Fibroblast of pulmonary artery (primary cell): ENCODE measurements at regions not wholly inside any gene's neighbourhood (a gene's known extent, or its start where the extent isn't known, plus 50 kb on each side); places are given as distances from the start of the nearest gene placed in this dataset.

Experiments
- DNase-seq: peaks from one replicate; pipeline ENCODE4 v3.0.0-alpha.2; 2010; ENCODE audit warnings: low read depth
- H3K4me3 ChIP-seq: replicated peaks from 2 replicates; pipeline ENCODE4 v1.5.1; 2011; ENCODE audit warnings: low read depth, mild to moderate bottlenecking, control low read depth, low read length, moderate library complexity
- TF ChIP-seq, protein P1 (sequence below): IDR thresholded peaks from 2 replicates; pipeline ENCODE4 v1.5.1; 2011; ENCODE audit warnings: mild to moderate bottlenecking, control low read depth, low read length, inconsistent platforms; ENCODE audit errors: missing control alignments

DNA sequence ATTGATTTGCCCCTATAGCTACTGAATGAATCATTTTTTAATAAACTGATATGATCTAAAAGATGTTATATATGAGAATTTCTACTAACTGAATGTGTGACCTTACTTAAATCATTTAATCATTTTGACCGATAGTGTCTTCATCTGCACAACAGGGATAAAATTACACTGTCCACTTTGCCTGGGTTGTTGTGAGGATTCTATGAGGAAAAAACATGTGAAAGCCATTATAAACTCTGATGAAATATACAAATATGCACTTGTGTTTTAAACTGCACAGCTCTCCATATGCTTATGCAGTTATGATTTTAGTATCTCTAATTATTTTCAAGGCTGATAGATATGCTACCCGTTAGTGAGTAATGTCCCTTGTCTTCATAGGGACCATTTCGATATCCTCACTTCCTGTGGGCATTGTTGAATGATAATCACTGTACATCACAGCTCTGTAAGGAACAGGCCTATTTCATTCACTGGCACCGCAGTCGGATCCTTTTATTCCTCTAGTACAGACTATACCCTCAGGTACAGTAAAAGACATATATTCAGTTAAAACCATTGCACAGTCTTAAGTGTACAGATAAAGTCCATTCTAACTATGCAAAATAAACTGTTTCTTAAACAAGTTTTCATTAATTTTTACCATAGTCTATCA is 88.7 kb upstream of the RAP1B start:
- H3K4me3 ChIP-seq: no peak overlapping the region
- TF ChIP-seq, protein P1, sequence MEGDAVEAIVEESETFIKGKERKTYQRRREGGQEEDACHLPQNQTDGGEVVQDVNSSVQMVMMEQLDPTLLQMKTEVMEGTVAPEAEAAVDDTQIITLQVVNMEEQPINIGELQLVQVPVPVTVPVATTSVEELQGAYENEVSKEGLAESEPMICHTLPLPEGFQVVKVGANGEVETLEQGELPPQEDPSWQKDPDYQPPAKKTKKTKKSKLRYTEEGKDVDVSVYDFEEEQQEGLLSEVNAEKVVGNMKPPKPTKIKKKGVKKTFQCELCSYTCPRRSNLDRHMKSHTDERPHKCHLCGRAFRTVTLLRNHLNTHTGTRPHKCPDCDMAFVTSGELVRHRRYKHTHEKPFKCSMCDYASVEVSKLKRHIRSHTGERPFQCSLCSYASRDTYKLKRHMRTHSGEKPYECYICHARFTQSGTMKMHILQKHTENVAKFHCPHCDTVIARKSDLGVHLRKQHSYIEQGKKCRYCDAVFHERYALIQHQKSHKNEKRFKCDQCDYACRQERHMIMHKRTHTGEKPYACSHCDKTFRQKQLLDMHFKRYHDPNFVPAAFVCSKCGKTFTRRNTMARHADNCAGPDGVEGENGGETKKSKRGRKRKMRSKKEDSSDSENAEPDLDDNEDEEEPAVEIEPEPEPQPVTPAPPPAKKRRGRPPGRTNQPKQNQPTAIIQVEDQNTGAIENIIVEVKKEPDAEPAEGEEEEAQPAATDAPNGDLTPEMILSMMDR: no peak
- DNase-seq: no peak

DNA sequence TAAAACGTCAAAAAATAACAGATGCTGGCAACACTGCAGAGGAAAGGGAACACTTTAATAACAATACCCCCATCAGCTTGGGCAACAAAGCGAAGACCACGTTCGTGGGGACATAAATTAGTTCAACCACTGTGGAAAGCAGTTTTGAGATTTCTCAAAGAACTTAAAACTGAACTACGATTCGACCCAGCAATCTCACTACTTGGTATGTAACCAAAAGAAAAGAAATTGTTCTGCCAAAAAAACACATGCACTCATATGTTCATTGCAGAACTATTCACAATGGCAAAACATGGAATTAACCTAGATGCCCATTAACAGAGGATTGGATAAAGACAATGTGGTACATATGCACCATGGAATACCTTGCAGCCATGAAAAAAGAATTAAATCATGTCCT is 81.2 kb upstream of the RAP1B start:
- no peak for DNase-seq
- no peak overlapping the region for H3K4me3 ChIP-seq
- TF ChIP-seq, protein P1: no peak

DNA sequence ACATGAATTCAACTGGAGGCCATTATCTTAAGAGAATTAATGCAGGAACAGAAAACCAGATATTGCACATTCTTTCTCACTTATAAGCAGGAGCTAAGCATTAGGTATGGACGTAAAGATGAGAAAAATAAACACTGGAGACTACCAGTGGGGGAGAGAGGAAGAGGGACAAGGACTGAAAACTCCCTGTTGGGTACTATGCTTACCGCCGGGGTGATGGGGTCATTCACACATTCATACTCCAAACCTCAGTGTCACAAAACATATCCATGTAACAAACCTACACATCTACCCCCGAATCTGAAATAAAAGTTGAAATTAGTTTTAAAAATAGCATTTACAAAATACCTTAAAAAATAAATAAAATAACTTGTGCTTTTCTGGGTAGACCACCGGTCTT is 80.8 kb upstream of the RAP1B start:
- TF ChIP-seq, protein P1: no peak
- H3K4me3 ChIP-seq: no peak overlapping the region
- DNase-seq: no peak

DNA sequence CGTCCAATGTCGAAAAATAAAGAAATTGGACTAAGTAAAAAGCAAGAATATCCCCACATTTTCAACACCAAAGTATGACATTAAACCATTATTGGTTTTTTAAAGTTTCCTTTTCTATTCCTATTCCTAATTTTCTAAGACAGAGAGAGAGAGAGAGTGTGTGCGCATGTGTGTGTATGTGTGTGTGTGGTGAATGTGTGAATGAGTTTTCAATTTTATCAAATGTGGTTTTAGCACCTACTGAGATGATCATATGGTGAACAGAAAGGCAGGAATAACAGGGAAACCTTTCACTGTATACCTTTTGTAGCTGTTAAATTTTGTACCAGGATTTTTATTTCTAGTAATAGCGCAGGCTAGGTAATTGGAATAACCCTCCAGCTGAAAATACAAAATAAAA is 80.4 kb upstream of the RAP1B start:
- no peak overlapping the region for H3K4me3 ChIP-seq
- TF ChIP-seq, protein P1: no peak
- DNase-seq: no peak

DNA sequence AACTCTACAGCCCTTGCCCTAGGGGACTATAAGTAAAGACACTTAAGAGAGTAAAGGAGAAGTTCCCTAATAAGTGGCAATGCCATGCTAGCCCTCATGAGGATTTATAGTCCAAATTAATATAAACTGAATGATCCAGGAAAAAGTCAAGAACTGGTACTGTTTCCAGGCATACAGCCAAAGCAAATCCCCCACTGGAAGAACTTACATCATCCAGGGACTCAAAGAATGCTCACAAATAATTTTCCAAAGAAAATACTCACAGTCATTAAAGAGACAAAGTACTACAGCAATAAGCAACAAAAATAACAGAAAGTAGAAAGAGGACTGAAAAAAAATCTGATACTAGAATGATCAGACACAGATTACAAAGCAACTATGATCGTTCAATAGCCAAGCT is 79.7 kb upstream of the RAP1B start:
- no peak overlapping the region for H3K4me3 ChIP-seq
- peak; percentile 82 for DNase-seq
- TF ChIP-seq, protein P1: no peak

DNA sequence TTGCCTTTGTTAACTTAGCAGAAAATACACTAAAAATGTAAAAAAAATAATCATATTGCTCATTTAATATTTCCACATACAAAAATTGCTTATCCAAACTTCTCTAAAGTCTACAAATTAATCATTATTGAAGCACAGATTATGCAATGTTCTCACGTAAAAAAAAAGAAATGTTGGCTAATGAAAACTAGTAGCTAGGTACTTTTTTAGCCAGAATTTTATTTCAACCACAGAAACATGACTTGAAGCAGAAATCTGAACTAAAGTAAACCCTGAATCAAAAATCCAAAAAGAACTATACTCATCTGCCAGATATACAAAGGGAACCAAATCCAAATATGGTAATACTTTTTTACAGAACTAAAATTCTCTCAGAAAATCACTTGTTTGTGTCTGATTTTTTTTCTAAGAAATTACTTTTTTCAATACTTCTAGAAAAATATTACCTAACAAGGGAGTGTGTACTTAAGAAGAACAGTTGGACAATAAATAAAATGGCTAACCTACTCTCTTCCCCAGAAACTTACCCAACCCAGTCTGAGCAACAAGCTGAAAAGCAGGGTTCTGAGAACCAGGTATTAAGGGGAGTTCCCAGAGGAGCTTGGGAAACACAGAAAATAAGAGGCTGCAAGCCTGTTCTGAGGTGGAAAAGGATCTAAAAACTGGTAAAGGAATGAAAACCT is 78.4 kb upstream of the RAP1B start:
- TF ChIP-seq, protein P1: no peak
- DNase-seq: no peak
- H3K4me3 ChIP-seq: no peak overlapping the region

DNA sequence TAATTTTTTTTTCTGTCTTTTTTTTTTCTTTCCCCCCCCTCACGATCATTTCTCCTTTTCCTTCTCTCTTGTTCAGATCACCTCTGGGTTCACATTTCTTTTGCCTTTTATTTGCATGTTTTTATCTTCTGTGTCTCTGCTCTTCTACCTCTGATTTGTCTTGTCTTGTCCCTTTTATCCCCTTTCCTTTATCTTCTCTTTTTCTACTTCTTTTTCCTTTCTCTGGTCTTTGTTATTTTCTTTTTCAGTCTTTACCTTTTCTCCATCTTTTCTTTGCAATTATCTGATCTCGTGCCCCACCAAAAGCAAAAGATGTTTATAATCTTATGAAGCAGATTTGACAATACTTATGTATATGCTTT is 77.8 kb upstream of the RAP1B start:
- DNase-seq: no peak
- no peak overlapping the region for H3K4me3 ChIP-seq
- TF ChIP-seq, protein P1: no peak
